ENCODE measurements at regions not wholly inside any gene's neighbourhood (a gene's known extent, or its start where the extent isn't known, plus 50 kb on each side); places are given as distances from the start of the nearest gene placed in this dataset.

DNA sequence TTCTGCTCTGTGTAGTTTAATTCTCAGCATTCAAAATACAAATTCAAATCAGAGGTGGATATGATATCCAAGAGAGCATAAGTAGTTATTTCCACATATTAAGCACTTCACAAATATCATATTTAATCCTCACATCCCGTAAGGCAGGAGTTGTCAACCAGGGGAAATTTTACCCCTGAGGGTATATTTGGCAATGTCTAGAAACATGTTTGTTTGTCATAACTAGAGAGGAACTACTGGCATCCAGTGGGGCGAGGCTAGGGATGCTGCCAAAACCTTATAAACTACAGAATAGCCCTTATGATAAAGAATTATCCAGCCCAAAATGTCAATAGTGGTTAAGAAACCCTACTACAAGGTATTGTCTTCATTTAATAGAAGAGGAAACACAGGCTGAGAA, 619.4 kb downstream of the SLCO4C1 start:
- no peak overlapping the region for H3K4me3 ChIP-seq (ENCODE audit: low read depth in 1 of 5, low read length in 5 of 5)
- H3K36me3 ChIP-seq (ENCODE audit: control insufficient read depth in 5 of 5, insufficient read depth in 5 of 5, low read length in 5 of 5), result no peaks in the 10 kb centered on the region
- H3K9me3 ChIP-seq (ENCODE audit: control insufficient read depth in 5 of 5, low read length in 5 of 5), result no peaks in the 10 kb centered on the region
- H3K27ac ChIP-seq (ENCODE audit: low read depth, low read length), result no peak overlapping the region
- no peak overlapping the region for H3K9ac ChIP-seq (ENCODE audit: low read length in 5 of 5)
- peaks cover 0 to 11% (median 3%) of the 10 kb centered on the region in 5 donors for H3K4me1 ChIP-seq (ENCODE audit: control insufficient read depth in 5 of 5, insufficient read depth in 5 of 5, low read length in 5 of 5)
- no peaks in the 10 kb centered on the region for H3K27me3 ChIP-seq (ENCODE audit: control insufficient read depth in 5 of 5, insufficient read depth in 4 of 5, low read length in 5 of 5)

DNA sequence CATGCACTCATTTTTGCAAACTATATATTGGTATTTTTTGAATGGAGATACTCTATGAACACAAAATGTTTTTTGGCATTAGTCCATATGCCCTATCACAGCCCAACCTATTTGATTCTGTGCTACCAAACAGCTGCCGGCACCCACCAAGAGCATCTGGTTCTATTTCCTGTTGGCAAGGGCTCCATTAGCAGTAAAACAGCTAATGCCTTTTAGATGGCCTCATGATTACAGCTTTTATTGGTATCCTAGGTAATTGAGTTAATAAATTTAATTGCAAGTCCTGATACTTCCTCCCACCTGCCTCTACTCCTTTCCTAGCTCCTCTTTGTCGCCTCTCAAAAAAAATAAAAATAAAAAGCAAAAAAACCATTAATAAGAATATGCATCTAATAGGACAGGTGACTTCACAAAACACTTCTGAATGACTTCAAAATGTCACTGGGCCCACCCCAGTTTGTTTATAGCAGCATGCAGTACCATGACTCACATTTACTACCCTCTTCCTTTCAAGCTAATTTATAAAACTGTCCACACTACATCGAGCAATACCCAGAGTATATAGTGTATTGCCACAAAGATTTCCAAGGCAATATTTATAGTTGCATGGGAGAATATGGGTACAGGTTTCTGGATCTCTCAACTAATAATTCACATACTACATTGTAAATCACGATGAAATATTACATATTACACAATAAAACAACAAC, 620.4 kb downstream of the SLCO4C1 start:
- H3K4me3 ChIP-seq (ENCODE audit: low read depth in 1 of 5, low read length in 5 of 5), result no peak overlapping the region
- H3K9ac ChIP-seq (ENCODE audit: low read length in 5 of 5), result no peak overlapping the region
- H3K9me3 ChIP-seq (ENCODE audit: control insufficient read depth in 5 of 5, low read length in 5 of 5), result no peaks in the 10 kb centered on the region
- H3K4me1 ChIP-seq (ENCODE audit: control insufficient read depth in 5 of 5, insufficient read depth in 5 of 5, low read length in 5 of 5), result peaks cover 0 to 11% (median 3%) of the 10 kb centered on the region in 5 donors
- no peak overlapping the region for H3K27ac ChIP-seq (ENCODE audit: low read depth, low read length)
- H3K27me3 ChIP-seq (ENCODE audit: control insufficient read depth in 5 of 5, insufficient read depth in 4 of 5, low read length in 5 of 5), result no peaks in the 10 kb centered on the region
- no peaks in the 10 kb centered on the region for H3K36me3 ChIP-seq (ENCODE audit: control insufficient read depth in 5 of 5, insufficient read depth in 5 of 5, low read length in 5 of 5)

GRCh38 chr5:101673120-101673519, 623.0 kb downstream of the SLCO4C1 start:
- peaks cover 0 to 6% (median 0%) of the 10 kb centered on the region in 5 donors for H3K4me1 ChIP-seq (ENCODE audit: control insufficient read depth in 5 of 5, insufficient read depth in 5 of 5, low read length in 5 of 5)
- no peaks in the 10 kb centered on the region for H3K36me3 ChIP-seq (ENCODE audit: control insufficient read depth in 5 of 5, insufficient read depth in 5 of 5, low read length in 5 of 5)

GRCh38 chr5:101664071-101664791, 631.9 kb downstream of the SLCO4C1 start:
- H3K27ac ChIP-seq (ENCODE audit: low read depth, low read length), result no peak overlapping the region
- peaks cover 0 to 2% (median 0%) of the 10 kb centered on the region in 5 donors for H3K27me3 ChIP-seq (ENCODE audit: control insufficient read depth in 5 of 5, insufficient read depth in 4 of 5, low read length in 5 of 5)
- H3K9ac ChIP-seq (ENCODE audit: low read length in 5 of 5), result no peak overlapping the region
- no peaks in the 10 kb centered on the region for H3K9me3 ChIP-seq (ENCODE audit: control insufficient read depth in 5 of 5, low read length in 5 of 5)
- H3K36me3 ChIP-seq (ENCODE audit: control insufficient read depth in 5 of 5, insufficient read depth in 5 of 5, low read length in 5 of 5), result no peaks in the 10 kb centered on the region
- no peaks in the 10 kb centered on the region for H3K4me1 ChIP-seq (ENCODE audit: control insufficient read depth in 5 of 5, insufficient read depth in 5 of 5, low read length in 5 of 5)
- H3K4me3 ChIP-seq (ENCODE audit: low read depth in 1 of 5, low read length in 5 of 5), result no peak overlapping the region

More at GRCh38 chr5:101673120-101673519, 623.0 kb downstream of the SLCO4C1 start:
- no peak overlapping the region for H3K9ac ChIP-seq (ENCODE audit: low read length in 5 of 5)
- no peaks in the 10 kb centered on the region for H3K27me3 ChIP-seq (ENCODE audit: control insufficient read depth in 5 of 5, insufficient read depth in 4 of 5, low read length in 5 of 5)
- no peaks in the 10 kb centered on the region for H3K9me3 ChIP-seq (ENCODE audit: control insufficient read depth in 5 of 5, low read length in 5 of 5)
- H3K4me3 ChIP-seq (ENCODE audit: low read depth in 1 of 5, low read length in 5 of 5), result no peak overlapping the region
- no peak overlapping the region for H3K27ac ChIP-seq (ENCODE audit: low read depth, low read length)

- Histone ChIP-seq H3K9ac (ENCODE audit: low read length in 5 of 5) (no peak overlapping the region), H3K9me3 (ENCODE audit: control insufficient read depth in 5 of 5, low read length in 5 of 5) (no peaks in the 10 kb centered on the region), H3K4me3 (ENCODE audit: low read depth in 1 of 5, low read length in 5 of 5) (no peak overlapping the region), H3K27ac (ENCODE audit: low read depth, low read length) (no peak overlapping the region), H3K27me3 (ENCODE audit: control insufficient read depth in 5 of 5, insufficient read depth in 4 of 5, low read length in 5 of 5) (peaks cover 0 to 3% (median 0%) of the 10 kb centered on the region in 5 donors), H3K36me3 (ENCODE audit: control insufficient read depth in 5 of 5, insufficient read depth in 5 of 5, low read length in 5 of 5) (no peaks in the 10 kb centered on the region), H3K4me1 (ENCODE audit: control insufficient read depth in 5 of 5, insufficient read depth in 5 of 5, low read length in 5 of 5) (no peaks in the 10 kb centered on the region)
Measured at GRCh38 chr5:101663543-101663942, 632.5 kb downstream of the SLCO4C1 start.

DNA sequence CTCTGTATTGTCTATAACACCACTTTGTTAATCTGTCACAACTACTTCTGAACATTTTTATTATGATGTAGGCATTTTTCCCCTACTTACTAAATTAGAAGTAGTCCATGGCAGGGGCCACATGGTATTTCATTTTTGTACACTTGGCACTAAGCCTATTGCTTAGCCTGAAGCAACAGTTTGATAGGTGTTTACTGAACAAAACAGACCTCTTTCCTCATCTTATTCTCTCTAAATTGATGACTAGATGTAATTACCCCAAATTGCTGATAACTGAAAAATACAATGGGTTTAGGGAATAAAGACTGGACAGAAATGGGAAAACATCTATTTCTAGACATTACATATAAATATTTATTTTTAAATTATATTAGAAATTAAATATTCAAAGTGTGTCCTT, 633.8 kb downstream of the SLCO4C1 start:
- Histone ChIP-seq H3K4me3 (ENCODE audit: low read depth in 1 of 5, low read length in 5 of 5) (no peak overlapping the region), H3K27me3 (ENCODE audit: control insufficient read depth in 5 of 5, insufficient read depth in 4 of 5, low read length in 5 of 5) (peaks cover 0 to 3% (median 0%) of the 10 kb centered on the region in 5 donors), H3K4me1 (ENCODE audit: control insufficient read depth in 5 of 5, insufficient read depth in 5 of 5, low read length in 5 of 5) (no peaks in the 10 kb centered on the region), H3K9me3 (ENCODE audit: control insufficient read depth in 5 of 5, low read length in 5 of 5) (no peaks in the 10 kb centered on the region), H3K9ac (ENCODE audit: low read length in 5 of 5) (no peak overlapping the region), H3K36me3 (ENCODE audit: control insufficient read depth in 5 of 5, insufficient read depth in 5 of 5, low read length in 5 of 5) (no peaks in the 10 kb centered on the region), H3K27ac (ENCODE audit: low read depth, low read length) (no peak overlapping the region)

DNA sequence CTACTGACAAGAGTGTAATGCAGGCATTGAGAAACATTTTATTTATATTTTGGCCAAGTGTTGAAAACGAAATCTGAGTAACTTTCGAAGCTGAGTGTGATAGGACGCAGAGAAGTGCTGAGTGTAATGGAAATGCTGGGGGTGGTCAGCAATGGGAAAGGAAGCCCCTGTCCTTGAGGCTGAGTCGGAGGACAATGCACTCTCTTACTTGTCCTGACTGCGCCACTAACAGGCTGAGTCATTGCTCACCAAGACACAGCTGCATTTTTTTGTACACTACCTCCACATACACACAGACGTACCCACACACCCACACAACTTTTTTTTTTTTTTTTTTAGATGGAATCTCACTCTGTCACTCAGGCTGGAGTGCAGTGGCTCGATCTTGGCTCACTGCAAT, 637.7 kb downstream of the SLCO4C1 start:
- Histone ChIP-seq H3K4me3 (ENCODE audit: low read depth in 1 of 5, low read length in 5 of 5) (no peak overlapping the region), H3K4me1 (ENCODE audit: control insufficient read depth in 5 of 5, insufficient read depth in 5 of 5, low read length in 5 of 5) (no peaks in the 10 kb centered on the region), H3K27me3 (ENCODE audit: control insufficient read depth in 5 of 5, insufficient read depth in 4 of 5, low read length in 5 of 5) (peaks cover 0 to 3% (median 0%) of the 10 kb centered on the region in 5 donors), H3K9ac (ENCODE audit: low read length in 5 of 5) (no peak overlapping the region), H3K27ac (ENCODE audit: low read depth, low read length) (no peak overlapping the region), H3K9me3 (ENCODE audit: control insufficient read depth in 5 of 5, low read length in 5 of 5) (no peaks in the 10 kb centered on the region), H3K36me3 (ENCODE audit: control insufficient read depth in 5 of 5, insufficient read depth in 5 of 5, low read length in 5 of 5) (no peaks in the 10 kb centered on the region)

- Histone ChIP-seq H3K9ac (ENCODE audit: low read length in 5 of 5) (no peak overlapping the region), H3K4me3 (ENCODE audit: low read depth in 1 of 5, low read length in 5 of 5) (no peak overlapping the region), H3K4me1 (ENCODE audit: control insufficient read depth in 5 of 5, insufficient read depth in 5 of 5, low read length in 5 of 5) (no peaks in the 10 kb centered on the region), H3K36me3 (ENCODE audit: control insufficient read depth in 5 of 5, insufficient read depth in 5 of 5, low read length in 5 of 5) (no peaks in the 10 kb centered on the region), H3K27me3 (ENCODE audit: control insufficient read depth in 5 of 5, insufficient read depth in 4 of 5, low read length in 5 of 5) (peaks cover 0 to 1% (median 0%) of the 10 kb centered on the region in 5 donors), H3K9me3 (ENCODE audit: control insufficient read depth in 5 of 5, low read length in 5 of 5) (no peaks in the 10 kb centered on the region), H3K27ac (ENCODE audit: low read depth, low read length) (no peak overlapping the region)
Measured at GRCh38 chr5:101653996-101654395, 642.1 kb downstream of the SLCO4C1 start.

- no peak overlapping the region for H3K27ac ChIP-seq (ENCODE audit: low read depth, low read length)
- H3K27me3 ChIP-seq (ENCODE audit: control insufficient read depth in 5 of 5, insufficient read depth in 4 of 5, low read length in 5 of 5), result no peaks in the 10 kb centered on the region
- no peaks in the 10 kb centered on the region for H3K36me3 ChIP-seq (ENCODE audit: control insufficient read depth in 5 of 5, insufficient read depth in 5 of 5, low read length in 5 of 5)
- H3K9ac ChIP-seq (ENCODE audit: low read length in 5 of 5), result no peak overlapping the region
- H3K9me3 ChIP-seq (ENCODE audit: control insufficient read depth in 5 of 5, low read length in 5 of 5), result no peaks in the 10 kb centered on the region
- peaks cover 0 to 7% (median 0%) of the 10 kb centered on the region in 5 donors for H3K4me1 ChIP-seq (ENCODE audit: control insufficient read depth in 5 of 5, insufficient read depth in 5 of 5, low read length in 5 of 5)
- H3K4me3 ChIP-seq (ENCODE audit: low read depth in 1 of 5, low read length in 5 of 5), result no peak overlapping the region
Measured at GRCh38 chr5:101647861-101648260, 648.2 kb downstream of the SLCO4C1 start.

DNA sequence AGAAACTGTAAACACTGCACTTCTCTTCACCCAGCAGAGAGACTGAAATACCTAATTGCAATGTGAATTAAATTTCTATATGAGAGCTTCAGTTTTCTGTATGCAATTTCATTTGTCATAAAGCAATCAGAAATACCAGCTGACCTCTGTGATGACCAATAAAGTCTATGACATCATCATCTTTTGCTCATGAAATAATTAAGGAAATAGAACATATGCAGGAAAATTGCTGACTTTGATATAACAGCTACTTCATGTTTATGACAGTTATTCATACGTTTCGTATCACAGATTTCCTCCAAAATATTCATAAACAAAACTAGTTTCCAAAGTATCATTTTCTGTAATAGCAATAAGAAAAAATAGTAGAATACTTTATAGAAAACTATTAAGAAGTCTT, 652.3 kb downstream of the SLCO4C1 start:
- H3K4me3 ChIP-seq (ENCODE audit: low read depth in 1 of 5, low read length in 5 of 5), result no peak overlapping the region
- no peak overlapping the region for H3K27ac ChIP-seq (ENCODE audit: low read depth, low read length)
- no peaks in the 10 kb centered on the region for H3K27me3 ChIP-seq (ENCODE audit: control insufficient read depth in 5 of 5, insufficient read depth in 4 of 5, low read length in 5 of 5)
- peaks cover 0 to 7% (median 0%) of the 10 kb centered on the region in 5 donors for H3K4me1 ChIP-seq (ENCODE audit: control insufficient read depth in 5 of 5, insufficient read depth in 5 of 5, low read length in 5 of 5)
- H3K9me3 ChIP-seq (ENCODE audit: control insufficient read depth in 5 of 5, low read length in 5 of 5), result no peaks in the 10 kb centered on the region
- no peak overlapping the region for H3K9ac ChIP-seq (ENCODE audit: low read length in 5 of 5)
- H3K36me3 ChIP-seq (ENCODE audit: control insufficient read depth in 5 of 5, insufficient read depth in 5 of 5, low read length in 5 of 5), result no peaks in the 10 kb centered on the region
